ENCODE measurements at regions not wholly inside any gene's neighbourhood (a gene's known extent, or its start where the extent isn't known, plus 50 kb on each side); places are given as distances from the start of the nearest gene placed in this dataset.
"Not testable (repeated sequence)": the region's sequence is repeated elsewhere in the genome, so short reads cannot be mapped to it uniquely, and the experiment has no call there.

DNA sequence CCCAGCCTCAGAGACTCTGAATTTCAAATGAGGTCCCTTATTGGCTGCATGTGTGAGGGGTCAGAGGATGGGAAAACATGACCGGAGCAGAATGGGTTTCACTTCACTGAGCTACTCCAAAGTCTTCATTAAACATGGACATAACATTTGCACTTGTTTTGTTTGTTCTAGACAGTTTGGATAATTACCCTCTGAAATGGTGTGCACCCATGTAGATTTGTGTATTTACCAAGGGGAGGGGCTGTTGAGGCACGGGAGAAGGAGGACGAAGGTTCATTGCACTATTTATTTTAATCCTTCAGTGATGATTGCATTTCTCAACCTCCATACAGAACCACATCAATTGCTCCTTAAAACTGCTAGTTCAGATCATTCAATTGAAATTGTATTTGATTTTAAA is 364.2 kb downstream of the TFAP2B start:
- no peak for DNase-seq (ENCODE audit: low read depth)
- TF ChIP-seq, protein P1, sequence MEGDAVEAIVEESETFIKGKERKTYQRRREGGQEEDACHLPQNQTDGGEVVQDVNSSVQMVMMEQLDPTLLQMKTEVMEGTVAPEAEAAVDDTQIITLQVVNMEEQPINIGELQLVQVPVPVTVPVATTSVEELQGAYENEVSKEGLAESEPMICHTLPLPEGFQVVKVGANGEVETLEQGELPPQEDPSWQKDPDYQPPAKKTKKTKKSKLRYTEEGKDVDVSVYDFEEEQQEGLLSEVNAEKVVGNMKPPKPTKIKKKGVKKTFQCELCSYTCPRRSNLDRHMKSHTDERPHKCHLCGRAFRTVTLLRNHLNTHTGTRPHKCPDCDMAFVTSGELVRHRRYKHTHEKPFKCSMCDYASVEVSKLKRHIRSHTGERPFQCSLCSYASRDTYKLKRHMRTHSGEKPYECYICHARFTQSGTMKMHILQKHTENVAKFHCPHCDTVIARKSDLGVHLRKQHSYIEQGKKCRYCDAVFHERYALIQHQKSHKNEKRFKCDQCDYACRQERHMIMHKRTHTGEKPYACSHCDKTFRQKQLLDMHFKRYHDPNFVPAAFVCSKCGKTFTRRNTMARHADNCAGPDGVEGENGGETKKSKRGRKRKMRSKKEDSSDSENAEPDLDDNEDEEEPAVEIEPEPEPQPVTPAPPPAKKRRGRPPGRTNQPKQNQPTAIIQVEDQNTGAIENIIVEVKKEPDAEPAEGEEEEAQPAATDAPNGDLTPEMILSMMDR (IDR thresholded peaks at IDR 0.05; ENCODE audit: insufficient read depth, low read depth, low read length, missing control alignments), result no peak
- no peak overlapping the region for H3K4me3 ChIP-seq (ENCODE audit: low read length)

DNA sequence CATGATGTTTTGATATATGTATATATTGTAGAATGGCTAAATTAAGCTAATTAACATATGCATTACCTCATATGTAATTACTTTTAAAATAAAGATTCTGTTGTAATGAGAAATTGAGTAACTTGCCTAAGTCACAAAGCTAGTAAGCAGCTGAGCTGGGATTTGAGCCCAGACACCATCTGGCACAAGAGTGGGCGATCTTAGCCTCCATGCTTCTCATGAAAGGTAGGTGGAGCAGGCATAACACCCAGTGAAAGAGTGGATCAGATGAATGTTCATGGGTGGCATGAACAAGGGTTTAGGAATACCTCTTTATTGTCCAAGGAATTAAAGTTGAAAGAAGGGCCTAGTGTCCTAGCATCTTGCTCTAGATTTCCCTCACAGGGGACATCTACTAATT is 365.4 kb downstream of the TFAP2B start:
- no peak for DNase-seq (ENCODE audit: low read depth)
- no peak overlapping the region for H3K4me3 ChIP-seq (ENCODE audit: low read length)
- TF ChIP-seq, protein P1 (IDR thresholded peaks at IDR 0.05; ENCODE audit: insufficient read depth, low read depth, low read length, missing control alignments), result no peak

GRCh38 chr6:51193163-51193562 is 374.5 kb downstream of the TFAP2B start:
- not testable (repeated sequence) for DNase-seq (ENCODE audit: low read depth); H3K4me3 ChIP-seq (ENCODE audit: low read length)

GRCh38 chr6:51199105-51199552 is 380.5 kb downstream of the TFAP2B start:
- no peak for DNase-seq (ENCODE audit: low read depth)
- H3K4me3 ChIP-seq (ENCODE audit: low read length), result no peak overlapping the region
- TF ChIP-seq, protein P1 (IDR thresholded peaks at IDR 0.05; ENCODE audit: insufficient read depth, low read depth, low read length, missing control alignments), result no peak

- H3K4me3 ChIP-seq (ENCODE audit: low read length), result no peak overlapping the region
- TF ChIP-seq, protein P1 (IDR thresholded peaks at IDR 0.05; ENCODE audit: insufficient read depth, low read depth, low read length, missing control alignments), result no peak
- no peak for DNase-seq (ENCODE audit: low read depth)
These were observed 381.1 kb downstream of the TFAP2B start for GRCh38 chr6:51199733-51200260.

GRCh38 chr6:51200676-51201075 is 382.0 kb downstream of the TFAP2B start:
- no peak overlapping the region for H3K4me3 ChIP-seq (ENCODE audit: low read length)
- TF ChIP-seq, protein P1 (IDR thresholded peaks at IDR 0.05; ENCODE audit: insufficient read depth, low read depth, low read length, missing control alignments), result no peak
- DNase-seq (ENCODE audit: low read depth), result no peak

DNA sequence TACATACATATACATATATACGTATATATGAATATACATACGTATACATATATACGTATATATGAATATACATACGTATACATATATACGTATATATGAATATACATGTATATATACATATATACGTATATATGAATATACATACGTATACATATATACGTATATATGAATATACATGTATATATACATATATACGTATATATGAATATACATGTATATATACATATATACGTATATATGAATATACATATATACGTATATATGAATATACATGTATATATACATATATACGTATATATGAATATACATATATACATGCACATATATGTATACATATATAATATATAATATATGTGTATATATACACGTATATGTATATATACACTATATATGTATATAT is 384.0 kb downstream of the TFAP2B start:
- DNase-seq (ENCODE audit: low read depth); H3K4me3 ChIP-seq (ENCODE audit: low read length): not testable (repeated sequence)

DNA sequence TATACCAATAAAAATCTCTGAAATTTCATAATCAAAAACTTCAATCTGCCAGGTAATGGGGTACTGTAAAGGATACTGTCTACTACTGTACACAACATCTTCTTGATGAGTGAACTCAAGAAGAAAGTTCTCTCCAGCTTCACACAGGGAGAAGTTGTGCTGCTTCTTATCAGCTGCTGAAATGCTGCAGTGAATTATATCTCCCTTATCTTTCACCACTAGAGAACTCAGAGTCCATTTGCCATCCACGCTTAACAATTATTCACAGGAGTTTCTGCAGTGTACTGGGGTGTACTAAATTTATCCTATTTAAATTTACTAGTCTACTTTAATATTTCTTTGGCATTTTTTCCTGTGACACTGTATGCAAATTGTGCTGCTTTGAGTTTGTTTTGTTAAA is 384.8 kb downstream of the TFAP2B start:
- H3K4me3 ChIP-seq (ENCODE audit: low read length), result no peak overlapping the region
- no peak for DNase-seq (ENCODE audit: low read depth)
- TF ChIP-seq, protein P1 (IDR thresholded peaks at IDR 0.05; ENCODE audit: insufficient read depth, low read depth, low read length, missing control alignments), result no peak

- not testable (repeated sequence) for DNase-seq (ENCODE audit: low read depth); H3K4me3 ChIP-seq (ENCODE audit: low read length)
These were observed 388.0 kb downstream of the TFAP2B start for GRCh38 chr6:51206686-51207085.

Measured in epithelial cell of esophagus (primary cell).